ENCODE measurements at regions not wholly inside any gene's neighbourhood (a gene's known extent, or its start where the extent isn't known, plus 50 kb on each side); places are given as distances from the start of the nearest gene placed in this dataset.

GRCh38 chr2:4715065-4715464 is 977.1 kb upstream of the SOX11 start:
- 55% methylated on average over 2 of the region's 2 CpGs for WGBS
- H3K27me3 ChIP-seq (ENCODE audit: insufficient read depth, low read length): no peaks in the 10 kb centered on the region
- H3K4me1 ChIP-seq (ENCODE audit: insufficient read depth, low read length): no peaks in the 10 kb centered on the region
- no peak overlapping the region for H3K9ac ChIP-seq (ENCODE audit: low read depth, low read length)
- no peaks in the 10 kb centered on the region for H3K36me3 ChIP-seq (ENCODE audit: insufficient read depth, low read length)
- no peak overlapping the region for H3K27ac ChIP-seq (ENCODE audit: low read depth, low read length)
- no peak overlapping the region for H3K4me3 ChIP-seq (ENCODE audit: low read length)
- peaks cover 11% of the 10 kb centered on the region for H3K9me3 ChIP-seq (ENCODE audit: insufficient read depth, low read depth, low read length)

- no peak overlapping the region for H3K9ac ChIP-seq (ENCODE audit: low read depth, low read length)
- H3K36me3 ChIP-seq (ENCODE audit: insufficient read depth, low read length): no peaks in the 10 kb centered on the region
- H3K9me3 ChIP-seq (ENCODE audit: insufficient read depth, low read depth, low read length): peaks cover 11% of the 10 kb centered on the region
- H3K27me3 ChIP-seq (ENCODE audit: insufficient read depth, low read length): no peaks in the 10 kb centered on the region
- H3K27ac ChIP-seq (ENCODE audit: low read depth, low read length): no peak overlapping the region
- no peaks in the 10 kb centered on the region for H3K4me1 ChIP-seq (ENCODE audit: insufficient read depth, low read length)
- 97% methylated on average over 4 of the region's 4 CpGs for WGBS
- no peak overlapping the region for H3K4me3 ChIP-seq (ENCODE audit: low read length)
These were observed 973.4 kb upstream of the SOX11 start for GRCh38 chr2:4718777-4719176.

- 97% methylated on average over 3 of the region's 4 CpGs for WGBS
These were observed 966.6 kb upstream of the SOX11 start for GRCh38 chr2:4725618-4726017.

GRCh38 chr2:4732560-4732959 is 959.6 kb upstream of the SOX11 start:
- no peaks in the 10 kb centered on the region for H3K4me1 ChIP-seq (ENCODE audit: insufficient read depth, low read length)
- no peak overlapping the region for H3K9ac ChIP-seq (ENCODE audit: low read depth, low read length)
- no peak overlapping the region for H3K4me3 ChIP-seq (ENCODE audit: low read length)
- no peak overlapping the region for H3K27ac ChIP-seq (ENCODE audit: low read depth, low read length)
- 97% methylated on average over 2 of the region's 2 CpGs for WGBS
- no peaks in the 10 kb centered on the region for H3K27me3 ChIP-seq (ENCODE audit: insufficient read depth, low read length)
- no peaks in the 10 kb centered on the region for H3K36me3 ChIP-seq (ENCODE audit: insufficient read depth, low read length)
- H3K9me3 ChIP-seq (ENCODE audit: insufficient read depth, low read depth, low read length): no peaks in the 10 kb centered on the region

More at GRCh38 chr2:4725618-4726017, 966.6 kb upstream of the SOX11 start:
- Histone ChIP-seq H3K27me3 (ENCODE audit: insufficient read depth, low read length) (no peaks in the 10 kb centered on the region), H3K9me3 (ENCODE audit: insufficient read depth, low read depth, low read length) (no peaks in the 10 kb centered on the region), H3K27ac (ENCODE audit: low read depth, low read length) (no peak overlapping the region), H3K4me1 (ENCODE audit: insufficient read depth, low read length) (no peaks in the 10 kb centered on the region), H3K9ac (ENCODE audit: low read depth, low read length) (no peak overlapping the region), H3K4me3 (ENCODE audit: low read length) (no peak overlapping the region), H3K36me3 (ENCODE audit: insufficient read depth, low read length) (no peaks in the 10 kb centered on the region)

- no peak overlapping the region for H3K4me3 ChIP-seq (ENCODE audit: low read length)
- H3K27ac ChIP-seq (ENCODE audit: low read depth, low read length): no peak overlapping the region
- no peaks in the 10 kb centered on the region for H3K27me3 ChIP-seq (ENCODE audit: insufficient read depth, low read length)
- 0 out of 2 replicates have a peak, but pooled peaks cover 5% of the 10 kb centered on the region for H3K9me3 ChIP-seq (ENCODE audit: insufficient read depth, low read depth, low read length)
- H3K36me3 ChIP-seq (ENCODE audit: insufficient read depth, low read length): no peaks in the 10 kb centered on the region
- H3K4me1 ChIP-seq (ENCODE audit: insufficient read depth, low read length): no peaks in the 10 kb centered on the region
- no peak overlapping the region for H3K9ac ChIP-seq (ENCODE audit: low read depth, low read length)
- WGBS: 83% methylated on average over 12 of the region's 12 CpGs
These were observed 946.9 kb upstream of the SOX11 start for GRCh38 chr2:4745056-4745991.

- Histone ChIP-seq H3K27me3 (ENCODE audit: insufficient read depth, low read length) (no peaks in the 10 kb centered on the region), H3K36me3 (ENCODE audit: insufficient read depth, low read length) (no peaks in the 10 kb centered on the region), H3K27ac (ENCODE audit: low read depth, low read length) (no peak overlapping the region), H3K9me3 (ENCODE audit: insufficient read depth, low read depth, low read length) (no peaks in the 10 kb centered on the region), H3K9ac (ENCODE audit: low read depth, low read length) (no peak overlapping the region), H3K4me1 (ENCODE audit: insufficient read depth, low read length) (no peaks in the 10 kb centered on the region), H3K4me3 (ENCODE audit: low read length) (no peak overlapping the region)
- 95% methylated on average over 4 of the region's 4 CpGs for WGBS
These were observed 938.5 kb upstream of the SOX11 start for GRCh38 chr2:4753721-4754120.

- Histone ChIP-seq H3K4me1 (ENCODE audit: insufficient read depth, low read length) (no peaks in the 10 kb centered on the region), H3K36me3 (ENCODE audit: insufficient read depth, low read length) (no peaks in the 10 kb centered on the region), H3K27ac (ENCODE audit: low read depth, low read length) (no peak overlapping the region), H3K4me3 (ENCODE audit: low read length) (no peak overlapping the region), H3K9me3 (ENCODE audit: insufficient read depth, low read depth, low read length) (no peaks in the 10 kb centered on the region), H3K9ac (ENCODE audit: low read depth, low read length) (no peak overlapping the region), H3K27me3 (ENCODE audit: insufficient read depth, low read length) (no peaks in the 10 kb centered on the region)
- 37% methylated on average over 3 of the region's 4 CpGs for WGBS
These were observed 929.2 kb upstream of the SOX11 start for GRCh38 chr2:4762951-4763376.

GRCh38 chr2:4765787-4766530 is 926.2 kb upstream of the SOX11 start:
- H3K27me3 ChIP-seq (ENCODE audit: insufficient read depth, low read length): no peaks in the 10 kb centered on the region
- no peaks in the 10 kb centered on the region for H3K9me3 ChIP-seq (ENCODE audit: insufficient read depth, low read depth, low read length)
- no peak overlapping the region for H3K4me3 ChIP-seq (ENCODE audit: low read length)
- no peak overlapping the region for H3K27ac ChIP-seq (ENCODE audit: low read depth, low read length)
- H3K36me3 ChIP-seq (ENCODE audit: insufficient read depth, low read length): no peaks in the 10 kb centered on the region
- H3K4me1 ChIP-seq (ENCODE audit: insufficient read depth, low read length): no peaks in the 10 kb centered on the region
- H3K9ac ChIP-seq (ENCODE audit: low read depth, low read length): no peak overlapping the region
- WGBS: 97% methylated on average over 16 of the region's 16 CpGs

- no peaks in the 10 kb centered on the region for H3K27me3 ChIP-seq (ENCODE audit: insufficient read depth, low read length)
- no peak overlapping the region for H3K4me3 ChIP-seq (ENCODE audit: low read length)
- no peak overlapping the region for H3K9ac ChIP-seq (ENCODE audit: low read depth, low read length)
- no peaks in the 10 kb centered on the region for H3K36me3 ChIP-seq (ENCODE audit: insufficient read depth, low read length)
- H3K4me1 ChIP-seq (ENCODE audit: insufficient read depth, low read length): no peaks in the 10 kb centered on the region
- no peaks in the 10 kb centered on the region for H3K9me3 ChIP-seq (ENCODE audit: insufficient read depth, low read depth, low read length)
- 95% methylated on average over 2 of the region's 2 CpGs for WGBS
- no peak overlapping the region for H3K27ac ChIP-seq (ENCODE audit: low read depth, low read length)
These were observed 916.5 kb upstream of the SOX11 start for GRCh38 chr2:4775668-4776067.

GRCh38 chr2:4780679-4781078 is 911.5 kb upstream of the SOX11 start:
- Histone ChIP-seq H3K27me3 (ENCODE audit: insufficient read depth, low read length) (no peaks in the 10 kb centered on the region), H3K9me3 (ENCODE audit: insufficient read depth, low read depth, low read length) (no peaks in the 10 kb centered on the region), H3K36me3 (ENCODE audit: insufficient read depth, low read length) (no peaks in the 10 kb centered on the region), H3K4me1 (ENCODE audit: insufficient read depth, low read length) (no peaks in the 10 kb centered on the region), H3K4me3 (ENCODE audit: low read length) (no peak overlapping the region), H3K9ac (ENCODE audit: low read depth, low read length) (no peak overlapping the region), H3K27ac (ENCODE audit: low read depth, low read length) (no peak overlapping the region)
- WGBS: 93% methylated on average over 3 of the region's 3 CpGs

- no peaks in the 10 kb centered on the region for H3K36me3 ChIP-seq (ENCODE audit: insufficient read depth, low read length)
- no peaks in the 10 kb centered on the region for H3K4me1 ChIP-seq (ENCODE audit: insufficient read depth, low read length)
- H3K9me3 ChIP-seq (ENCODE audit: insufficient read depth, low read depth, low read length): 0 out of 2 replicates have a peak, but pooled peaks cover 4% of the 10 kb centered on the region
- no peaks in the 10 kb centered on the region for H3K27me3 ChIP-seq (ENCODE audit: insufficient read depth, low read length)
- H3K9ac ChIP-seq (ENCODE audit: low read depth, low read length): no peak overlapping the region
- no peak overlapping the region for H3K27ac ChIP-seq (ENCODE audit: low read depth, low read length)
- H3K4me3 ChIP-seq (ENCODE audit: low read length): no peak overlapping the region
- WGBS: 80% methylated on average over 1 of the region's 1 CpG
These were observed 909.5 kb upstream of the SOX11 start for GRCh38 chr2:4782647-4783046.

Data from HUES64 (cell line).